Panc1 (cell line): ENCODE measurements at regions not wholly inside any gene's neighbourhood (a gene's known extent, or its start where the extent isn't known, plus 50 kb on each side); places are given as distances from the start of the nearest gene placed in this dataset.

ENCODE experiments used
- REST ChIP-seq, 2 experiments: IDR thresholded peaks; 2 replicates each; pipeline ENCODE4 v1.6.1; 2011 to 2012; ENCODE audit warnings: low read depth in 2 of 2, control low read depth in 1 of 2, low read length in 1 of 2, mild to moderate bottlenecking in 1 of 2, moderate library complexity in 1 of 2; ENCODE audit not compliant: insufficient read depth in 1 of 2
- SIN3A ChIP-seq: IDR thresholded peaks from 2 replicates; pipeline ENCODE4 v1.6.1; 2012; ENCODE audit warnings: low read depth, mild to moderate bottlenecking, low read length, moderate library complexity, borderline replicate concordance; ENCODE audit not compliant: insufficient read depth
- TCF7L2 ChIP-seq: IDR thresholded peaks from 2 replicates; pipeline ENCODE4 v1.6.1; 2011; ENCODE audit warnings: mild to moderate bottlenecking, low read depth, low read length, inconsistent platforms
- TF ChIP-seq, protein P1 (sequence below): fragments of 450-650 bp; IDR thresholded peaks from 2 replicates; pipeline ENCODE4 v1.5.1; 2017; ENCODE audit warnings: mild to moderate bottlenecking

DNA sequence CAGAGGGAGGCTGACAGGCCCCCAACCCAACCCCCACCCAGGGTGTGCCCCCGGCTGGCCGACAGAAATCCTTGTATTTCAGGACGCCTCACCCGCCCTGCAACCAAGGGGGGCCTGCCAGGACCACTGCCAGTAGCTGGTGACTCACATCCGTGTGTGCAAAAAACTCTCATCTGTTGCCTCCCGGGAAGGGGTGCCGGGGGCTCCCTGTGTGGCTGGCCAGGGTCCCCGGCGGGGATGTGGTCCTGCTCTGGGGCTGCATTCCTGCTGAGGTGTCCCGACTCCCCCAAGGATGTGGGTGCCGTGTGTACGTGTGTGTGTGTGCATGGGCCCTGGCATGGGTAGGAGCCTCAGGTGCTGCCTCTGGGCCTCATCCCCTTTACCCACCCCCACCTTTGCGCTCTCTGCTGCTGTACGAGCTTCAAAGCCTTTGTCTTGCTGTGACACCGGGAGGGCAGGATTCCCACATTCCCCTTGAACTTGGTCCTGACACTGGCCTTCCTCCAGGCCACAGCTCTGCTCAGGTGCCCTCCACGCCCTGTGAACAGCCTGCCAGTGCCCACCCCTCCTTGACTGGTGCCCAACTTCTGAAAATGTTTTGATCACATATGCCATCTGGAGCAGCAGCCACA lies 226.3 kb upstream of the HDAC4 start:
- TF ChIP-seq, protein P1, sequence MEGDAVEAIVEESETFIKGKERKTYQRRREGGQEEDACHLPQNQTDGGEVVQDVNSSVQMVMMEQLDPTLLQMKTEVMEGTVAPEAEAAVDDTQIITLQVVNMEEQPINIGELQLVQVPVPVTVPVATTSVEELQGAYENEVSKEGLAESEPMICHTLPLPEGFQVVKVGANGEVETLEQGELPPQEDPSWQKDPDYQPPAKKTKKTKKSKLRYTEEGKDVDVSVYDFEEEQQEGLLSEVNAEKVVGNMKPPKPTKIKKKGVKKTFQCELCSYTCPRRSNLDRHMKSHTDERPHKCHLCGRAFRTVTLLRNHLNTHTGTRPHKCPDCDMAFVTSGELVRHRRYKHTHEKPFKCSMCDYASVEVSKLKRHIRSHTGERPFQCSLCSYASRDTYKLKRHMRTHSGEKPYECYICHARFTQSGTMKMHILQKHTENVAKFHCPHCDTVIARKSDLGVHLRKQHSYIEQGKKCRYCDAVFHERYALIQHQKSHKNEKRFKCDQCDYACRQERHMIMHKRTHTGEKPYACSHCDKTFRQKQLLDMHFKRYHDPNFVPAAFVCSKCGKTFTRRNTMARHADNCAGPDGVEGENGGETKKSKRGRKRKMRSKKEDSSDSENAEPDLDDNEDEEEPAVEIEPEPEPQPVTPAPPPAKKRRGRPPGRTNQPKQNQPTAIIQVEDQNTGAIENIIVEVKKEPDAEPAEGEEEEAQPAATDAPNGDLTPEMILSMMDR = no peak
- TF ChIP-seq SIN3A (no peak), TCF7L2 (no peak), REST (IDR thresholded peaks at IDR 0.05; ENCODE audit: insufficient read depth in 1 of 2, low read depth in 2 of 2, low read length in 1 of 2) (no peak)
